GM18951 (cell line): ENCODE measurements at regions not wholly inside any gene's neighbourhood (a gene's known extent, or its start where the extent isn't known, plus 50 kb on each side); places are given as distances from the start of the nearest gene placed in this dataset.
"Not testable (repeated sequence)": the region's sequence is repeated elsewhere in the genome, so short reads cannot be mapped to it uniquely, and the experiment has no call there.

Source experiments
- POLR2A ChIP-seq: IDR thresholded peaks from 4 replicates; pipeline ENCODE4 v1.6.1; 2011; ENCODE audit warnings: mild to moderate bottlenecking; ENCODE audit not compliant: insufficient read length, insufficient read depth; ENCODE audit errors: extremely low read depth
- in situ Hi-C: fragments of 300-500 bp; cut with MboI; formaldehyde crosslinking; loops from one replicate; pipeline ENCODE4 v1.12.0; 2022; ENCODE audit warnings: low sequenced_read_pairs, mixed read lengths, inconsistent platforms; ENCODE audit not compliant: unreplicated experiment

DNA sequence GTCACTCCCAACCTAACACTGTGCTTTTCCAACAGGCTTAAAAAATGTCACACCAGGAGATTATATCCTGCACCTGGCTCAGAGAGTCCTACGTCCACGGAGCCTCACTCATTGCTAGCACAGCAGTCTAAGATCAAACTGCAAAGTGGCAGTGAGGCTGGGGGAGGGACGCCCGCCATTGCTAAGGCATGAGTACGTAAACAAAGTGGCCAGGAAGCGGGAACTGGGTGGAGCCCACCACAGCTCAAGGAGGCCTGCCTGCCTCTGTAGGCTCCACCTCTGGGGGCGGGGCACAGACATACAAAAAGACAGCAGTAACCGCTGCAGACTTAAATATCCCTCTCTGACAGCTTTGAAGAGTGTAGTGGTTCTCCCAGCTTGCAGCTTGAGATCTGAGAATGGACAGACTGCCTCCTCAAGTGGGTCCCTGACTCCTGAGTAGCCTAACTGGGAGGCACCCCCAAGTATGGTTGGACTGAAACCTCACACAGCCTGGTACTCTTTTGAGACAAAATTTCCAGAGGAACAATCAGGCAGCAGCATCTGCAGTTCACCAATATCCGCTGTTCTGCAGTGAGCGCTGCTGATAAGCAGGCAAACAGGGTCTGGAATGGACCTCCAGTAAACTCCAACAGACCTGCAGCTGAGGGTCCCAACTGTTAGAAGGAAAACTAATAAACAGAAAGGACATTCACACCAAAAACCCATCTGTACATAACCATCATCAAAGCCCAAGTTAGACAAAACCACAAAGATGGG is 2986.4 kb upstream of the OR11H1 start:
- in situ Hi-C loops: not testable (repeated sequence)

DNA sequence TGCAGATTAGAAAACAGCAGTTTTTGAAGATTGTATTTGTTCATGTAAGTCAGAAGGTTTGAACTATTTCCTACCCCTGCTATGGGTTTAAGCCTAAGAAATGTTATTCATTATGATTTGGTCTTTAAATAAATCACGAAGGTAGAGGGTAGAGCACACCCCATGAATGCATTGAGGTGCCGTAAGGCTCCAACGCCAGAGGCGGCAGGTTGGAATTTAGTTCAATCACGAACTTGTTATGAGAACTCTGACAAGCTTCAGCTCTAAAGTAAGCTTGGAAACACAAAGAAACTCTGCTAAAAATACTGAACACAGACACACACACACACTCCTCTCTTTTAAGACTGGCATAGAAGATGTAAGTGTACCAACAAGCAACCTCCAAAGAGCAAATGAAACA is 2974.6 kb upstream of the OR11H1 start:
- in situ Hi-C loops: not testable (repeated sequence)

DNA sequence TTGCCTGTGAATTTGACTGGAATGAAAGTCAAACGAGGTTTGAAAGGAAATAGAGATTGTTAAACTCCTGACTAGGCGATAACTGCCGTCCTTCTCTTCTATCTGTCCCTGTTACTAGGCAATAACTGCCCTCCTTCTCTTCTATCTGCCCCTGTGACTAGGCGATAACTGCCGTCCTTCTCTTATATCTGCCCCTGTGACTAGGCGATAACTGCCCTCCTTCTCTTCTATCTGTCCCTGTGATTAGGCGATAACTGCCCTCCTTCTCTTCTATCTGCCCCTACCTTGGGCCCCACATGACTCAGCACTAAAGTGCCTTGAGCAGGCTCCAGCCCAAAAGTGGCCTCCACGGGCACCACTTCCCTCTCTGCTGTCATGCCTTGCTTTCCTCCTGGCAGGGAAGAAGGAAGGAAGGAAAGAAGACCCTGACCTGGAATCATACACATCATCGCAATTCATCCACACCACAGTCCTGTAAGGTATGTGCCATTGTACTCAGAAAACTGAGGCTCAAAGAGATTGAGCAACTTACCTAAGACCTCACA is 2973.3 kb upstream of the OR11H1 start:
- in situ Hi-C loops: not testable (repeated sequence)

DNA sequence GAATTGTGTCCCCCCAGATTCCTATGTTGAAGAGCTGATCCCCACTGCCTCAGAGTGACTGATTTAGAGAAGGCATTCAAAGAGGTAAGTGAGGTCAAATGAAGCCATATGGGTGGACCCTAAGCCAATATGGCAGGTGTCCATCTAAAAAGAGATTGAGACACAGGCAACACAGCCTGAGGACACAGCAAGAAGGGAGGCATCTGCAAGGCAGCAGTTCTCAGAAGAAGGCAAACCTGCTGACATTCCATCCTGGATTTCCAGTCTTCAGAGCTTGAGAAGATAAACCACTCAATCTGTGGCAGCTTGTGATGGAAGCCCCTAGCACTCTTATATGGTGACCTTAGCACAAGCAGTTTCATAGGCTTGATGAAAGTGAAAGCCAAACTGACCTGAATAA is 2956.5 kb upstream of the OR11H1 start:
- in situ Hi-C loops: not testable (repeated sequence)

DNA sequence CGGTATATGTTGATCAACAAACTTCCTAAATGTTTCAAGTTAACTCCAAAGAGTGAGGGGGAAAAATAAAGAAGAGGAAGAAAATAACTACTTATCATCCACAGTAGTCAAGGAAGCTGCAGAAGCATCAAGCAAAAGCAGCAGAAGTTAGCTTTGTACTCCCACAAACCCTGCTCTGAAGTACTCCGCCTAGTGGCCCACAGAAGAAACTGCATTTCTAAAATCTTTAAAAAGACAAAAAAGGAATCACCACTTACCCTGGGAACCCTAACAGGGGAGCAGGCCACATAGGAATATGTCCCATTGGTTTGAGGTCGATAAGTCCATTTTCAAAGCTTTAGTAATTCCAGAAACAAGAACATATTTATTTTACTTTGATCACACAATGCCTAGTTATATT is 2948.3 kb upstream of the OR11H1 start:
- in situ Hi-C loops: not testable (repeated sequence)

DNA sequence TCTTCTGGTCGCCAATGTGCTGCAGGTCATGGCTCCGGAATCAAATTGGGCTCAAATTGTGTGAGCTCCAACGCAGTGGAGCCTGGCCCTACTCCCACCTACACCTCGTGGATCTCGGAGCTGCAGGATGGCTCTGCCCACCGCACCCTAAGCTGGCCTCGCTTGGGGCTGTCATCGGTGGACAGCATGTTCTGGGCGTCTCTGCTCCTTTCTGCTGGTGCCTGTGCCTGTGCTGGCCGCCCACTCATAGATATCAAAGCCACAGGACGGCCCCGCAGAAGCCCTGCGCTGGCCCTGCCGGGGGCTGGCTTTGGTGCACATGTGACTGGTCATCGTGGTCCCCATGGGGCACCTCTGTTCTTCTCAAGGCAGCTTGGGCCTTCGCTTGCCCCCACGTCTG is 2943.5 kb upstream of the OR11H1 start:
- in situ Hi-C loops: not testable (repeated sequence)

DNA sequence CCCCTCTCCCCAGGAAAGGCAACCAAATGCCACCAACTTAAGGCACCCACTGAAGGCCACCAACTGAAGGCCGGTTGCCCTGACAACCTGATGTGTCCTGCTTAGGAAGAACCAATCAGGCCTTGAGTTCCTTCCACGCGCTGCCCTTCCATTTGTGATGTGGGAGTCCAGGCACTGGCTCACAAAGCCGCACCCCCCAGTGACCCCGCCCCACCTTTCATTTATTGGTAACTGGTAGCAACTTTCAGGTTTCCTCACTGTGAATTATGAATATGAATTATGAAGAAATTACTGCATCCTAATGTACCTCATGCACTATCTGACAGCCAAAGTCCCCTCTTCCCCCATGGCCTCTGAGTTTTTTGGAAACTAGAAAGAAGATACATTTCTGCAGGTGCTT is 2943.1 kb upstream of the OR11H1 start:
- in situ Hi-C loops: not testable (repeated sequence)

DNA sequence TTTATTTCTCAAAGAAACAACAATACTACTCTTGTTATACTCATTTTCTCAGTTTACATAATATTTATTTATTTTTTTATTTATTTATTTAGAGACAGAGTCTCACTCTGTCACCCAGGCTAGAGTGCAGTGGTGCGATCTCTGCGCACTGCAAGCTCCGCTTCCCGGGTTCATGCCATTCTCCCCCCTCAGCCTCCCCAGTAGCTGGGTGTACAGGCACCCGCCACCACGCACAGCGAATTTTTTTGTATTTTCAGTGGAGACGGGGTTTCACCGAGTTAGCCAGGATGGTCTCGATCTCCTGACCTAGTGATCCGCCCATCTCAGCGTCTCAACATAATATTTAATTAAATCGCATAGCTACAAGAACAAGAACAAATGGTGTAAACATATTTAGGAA is 2932.3 kb upstream of the OR11H1 start:
- in situ Hi-C loops: not testable (repeated sequence)

DNA sequence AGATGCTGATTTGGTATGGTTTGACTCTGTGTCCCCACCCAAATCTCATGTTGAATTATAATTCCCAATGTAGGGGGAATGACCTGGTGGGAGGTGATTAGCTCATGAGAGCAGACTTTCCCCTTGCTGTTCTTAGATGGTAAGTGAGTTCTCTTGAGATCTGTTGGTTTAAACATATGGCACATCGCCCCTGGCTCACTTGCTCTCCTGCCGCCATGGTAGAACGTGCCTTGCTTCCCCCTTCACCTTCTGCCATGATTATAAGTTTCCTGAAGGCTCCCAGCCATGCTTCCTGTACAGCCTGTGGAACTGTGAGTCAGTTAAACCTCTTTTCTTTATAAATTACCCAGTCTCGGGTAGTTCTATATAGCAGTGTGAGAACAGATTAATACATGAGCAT is 2930.2 kb upstream of the OR11H1 start:
- in situ Hi-C loops: not testable (repeated sequence)

DNA sequence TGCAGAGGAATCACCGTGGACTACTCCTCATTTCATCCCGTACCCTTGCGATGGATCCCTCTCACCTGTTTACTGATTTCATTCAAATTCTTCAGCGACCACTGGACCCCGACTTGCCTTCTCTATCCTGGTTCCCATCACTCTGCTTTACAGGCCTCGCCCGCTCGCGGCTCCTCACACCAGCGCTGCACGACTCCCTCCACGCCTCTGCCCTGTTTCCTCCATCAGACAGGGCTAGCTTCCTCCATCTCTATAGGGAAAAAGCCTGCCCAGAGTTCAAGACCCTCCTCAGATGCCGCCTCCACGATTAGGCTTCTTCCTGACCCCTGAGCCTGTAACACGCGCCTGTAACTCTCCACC is 2926.5 kb upstream of the OR11H1 start:
- in situ Hi-C loops: not testable (repeated sequence)

DNA sequence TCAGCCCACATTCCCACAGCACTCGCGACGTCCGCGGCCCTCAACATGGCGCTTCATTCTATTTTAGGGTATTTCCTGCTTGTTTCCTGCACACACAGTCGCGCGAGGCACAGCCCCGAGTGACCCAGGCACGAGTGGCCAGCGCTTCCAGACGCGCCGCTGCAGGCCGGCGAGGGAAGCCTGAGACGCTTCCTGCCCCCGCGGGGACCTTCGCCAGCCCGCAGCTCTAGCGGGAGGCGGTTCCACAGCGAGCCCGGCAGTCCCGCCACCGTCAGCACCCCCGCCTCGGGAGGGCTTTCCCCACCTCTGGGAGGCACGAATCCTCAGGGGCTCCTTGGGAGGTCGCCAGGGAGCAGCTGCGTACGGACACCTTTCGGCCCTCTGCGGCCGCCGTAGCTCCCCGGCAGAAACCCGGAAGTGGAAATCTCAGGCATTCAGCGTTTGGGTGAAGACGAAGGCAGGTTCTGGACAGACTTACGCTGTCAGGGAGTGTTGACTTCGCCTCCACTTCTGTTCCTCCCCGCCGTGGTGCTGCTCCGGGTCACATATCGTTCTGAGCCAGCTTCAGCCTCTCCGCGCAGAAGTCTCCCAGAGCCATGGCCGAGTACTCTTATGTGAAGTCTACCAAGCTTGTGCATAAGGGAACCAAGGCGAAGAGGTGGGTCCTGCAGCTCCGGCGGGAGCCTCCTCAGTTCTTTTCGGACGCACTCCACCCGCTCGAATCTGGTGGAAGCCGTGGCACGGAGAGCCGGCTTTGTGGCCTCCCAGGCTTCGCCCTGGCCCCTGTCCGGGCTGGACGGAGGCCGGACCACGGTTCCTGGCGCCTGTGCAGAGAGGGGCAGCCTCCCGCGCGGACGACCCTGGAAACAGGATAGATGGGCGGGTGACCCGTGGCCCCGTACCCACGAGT is 2925.9 kb upstream of the OR11H1 start:
- in situ Hi-C loops: no loop called here
- TF ChIP-seq POLR2A: no peak

DNA sequence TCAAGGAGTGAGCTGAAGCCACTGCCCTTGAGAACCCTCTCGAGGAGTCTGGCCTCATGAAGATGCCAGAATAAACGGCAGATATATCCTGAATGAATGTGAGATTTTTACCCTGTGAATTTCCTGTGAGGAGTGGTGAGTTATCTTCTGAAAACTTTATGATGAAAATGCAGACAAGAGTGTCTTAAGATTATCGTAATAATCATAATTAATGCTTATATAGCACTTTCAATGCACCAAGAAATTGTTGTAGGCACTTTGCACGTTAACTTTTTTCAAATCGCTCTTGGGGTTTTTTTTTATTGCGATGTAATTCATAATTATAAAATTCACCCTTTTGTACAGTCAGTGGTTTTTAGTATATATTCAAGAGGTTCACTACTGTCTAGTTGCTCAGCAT is 2924.6 kb upstream of the OR11H1 start:
- in situ Hi-C loops: not testable (repeated sequence)

DNA sequence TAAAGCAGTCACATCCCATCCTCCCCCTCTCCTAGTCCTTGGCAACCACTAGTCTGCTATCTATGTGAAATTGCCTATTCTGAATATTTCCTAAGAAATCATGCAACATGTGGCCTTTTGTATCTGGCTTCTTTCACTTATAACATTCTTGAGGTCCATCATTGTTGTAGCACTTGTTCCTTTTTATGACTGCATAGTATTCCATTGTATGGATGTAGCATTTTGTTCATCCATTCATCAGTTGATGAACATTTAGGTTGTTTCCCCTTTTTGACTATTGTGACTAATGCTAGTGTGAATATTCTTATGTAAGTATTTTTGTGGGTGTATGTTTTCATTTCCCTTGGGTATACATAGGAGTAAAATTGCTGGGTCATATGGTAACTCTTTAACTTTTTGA is 2924.2 kb upstream of the OR11H1 start:
- in situ Hi-C loops: not testable (repeated sequence)

DNA sequence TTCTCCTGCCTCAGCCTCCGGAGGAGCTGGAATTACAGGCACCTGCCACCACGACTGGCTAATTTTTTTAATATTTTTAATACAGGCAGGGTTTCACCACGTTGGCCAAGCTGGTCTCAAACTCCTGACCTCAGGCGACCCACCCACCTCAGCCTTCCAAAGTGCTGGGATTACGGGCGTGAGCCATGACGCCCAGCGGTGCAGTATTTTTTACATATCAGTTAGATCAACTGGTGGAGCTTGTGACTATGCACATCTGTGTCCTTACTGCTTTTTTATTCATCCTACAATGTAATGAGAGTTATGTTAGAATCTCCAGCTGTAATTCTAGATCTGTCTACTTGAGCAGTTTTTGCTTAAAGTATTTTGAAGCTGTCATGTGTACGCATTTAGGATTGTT is 2919.5 kb upstream of the OR11H1 start:
- in situ Hi-C loops: not testable (repeated sequence)

DNA sequence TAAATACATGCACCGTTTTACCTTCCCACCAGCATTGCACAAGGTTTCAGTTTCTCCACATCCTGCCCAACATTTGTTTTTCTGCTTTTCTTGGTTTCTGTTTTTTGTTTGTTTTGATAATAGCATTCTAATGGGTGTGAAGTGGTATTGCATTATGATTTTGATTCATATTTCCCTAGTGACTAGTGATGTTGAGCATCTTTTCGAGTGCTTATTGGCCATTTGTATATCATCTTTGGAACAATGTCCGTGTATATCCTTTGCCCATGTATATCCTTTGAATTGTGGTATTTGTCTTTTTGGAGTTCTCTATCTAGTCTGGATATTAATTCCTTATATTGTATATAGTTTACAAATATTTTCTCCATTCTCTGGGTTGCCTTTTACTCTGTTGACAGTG is 2914.8 kb upstream of the OR11H1 start:
- in situ Hi-C loops: no loop called here
- no peak for TF ChIP-seq POLR2A

DNA sequence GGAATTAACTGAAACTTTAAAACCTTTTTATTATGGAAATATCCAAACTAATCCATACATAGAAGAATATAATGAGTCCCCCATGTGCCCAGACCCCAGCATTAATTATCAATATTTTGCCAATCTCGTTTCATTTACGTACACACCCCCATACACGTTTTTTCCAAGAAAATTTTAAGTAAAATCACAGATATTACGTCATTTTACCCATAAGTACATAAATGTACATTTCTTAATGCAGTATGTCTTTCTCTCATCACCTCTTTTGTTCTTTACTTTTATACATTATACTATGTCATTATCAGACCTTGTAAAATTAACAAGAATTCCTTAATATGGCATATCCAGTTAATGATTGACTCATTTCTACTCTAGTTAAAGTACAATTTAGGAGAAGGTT is 2914.1 kb upstream of the OR11H1 start:
- in situ Hi-C loops: not testable (repeated sequence)

DNA sequence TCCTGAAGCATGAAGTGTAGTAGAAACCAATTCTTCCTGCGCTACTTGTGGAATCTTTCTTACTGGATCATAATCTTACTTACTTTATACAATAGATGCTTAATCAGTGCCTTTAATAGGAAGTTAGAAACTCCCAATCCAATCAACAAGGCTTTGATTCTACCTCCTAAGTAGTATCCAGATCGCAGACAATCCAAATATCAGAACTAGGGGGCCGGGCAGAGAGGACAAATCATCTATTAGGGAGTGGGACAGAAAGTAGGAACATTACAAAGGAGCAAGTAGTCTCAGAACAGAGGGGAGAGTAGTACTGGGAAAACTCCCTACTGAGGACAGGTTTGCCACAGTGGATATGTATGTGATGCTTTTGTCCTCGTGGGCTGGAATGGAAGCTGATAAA is 2901.1 kb upstream of the OR11H1 start:
- in situ Hi-C loops: loop anchor here (25.0 kb wide), 1 partner anchor 1290 kb away; no protein-coding TSS in a partner anchor

DNA sequence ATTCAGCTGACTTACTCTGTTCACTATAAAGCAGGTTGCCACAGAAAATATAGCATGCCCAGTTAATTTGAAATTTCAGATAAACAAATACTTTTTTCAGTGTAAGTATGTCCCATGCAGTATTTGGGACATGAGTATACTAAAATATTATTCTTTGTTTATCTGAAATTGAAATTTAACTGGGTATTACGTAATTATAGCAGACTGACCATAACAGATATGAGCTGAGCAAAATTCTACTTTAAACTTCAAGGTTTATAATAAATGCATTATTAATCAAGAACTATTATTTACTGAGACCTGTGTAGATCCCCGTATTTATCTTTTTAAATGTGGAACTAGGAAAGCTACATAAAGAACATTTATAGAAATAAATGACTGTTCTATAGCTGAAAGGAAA is 2898.2 kb upstream of the OR11H1 start:
- in situ Hi-C loops: loop anchor here (25.0 kb wide), 1 partner anchor 1293 kb away; no protein-coding TSS in a partner anchor

DNA sequence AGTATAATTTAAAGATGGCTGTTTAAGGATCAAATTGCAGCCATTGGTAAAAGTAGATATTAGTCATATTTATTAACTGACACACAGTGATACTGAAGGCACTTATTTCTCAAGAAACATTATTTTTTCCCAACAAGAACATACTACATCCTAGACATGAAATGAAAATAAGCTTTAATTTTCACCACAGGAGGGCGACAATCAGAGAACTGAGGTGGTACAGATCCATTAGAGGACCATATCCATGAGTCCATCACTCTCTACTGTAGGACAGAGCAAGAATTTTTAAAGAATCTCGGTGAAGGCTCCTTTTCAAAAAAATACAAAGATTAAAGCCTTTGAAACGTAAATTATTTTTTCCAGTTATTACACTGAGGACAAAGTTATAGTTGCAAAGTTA is 2897.0 kb upstream of the OR11H1 start:
- in situ Hi-C loops: loop anchor here (25.0 kb wide), 1 partner anchor 1294 kb away; no protein-coding TSS in a partner anchor

DNA sequence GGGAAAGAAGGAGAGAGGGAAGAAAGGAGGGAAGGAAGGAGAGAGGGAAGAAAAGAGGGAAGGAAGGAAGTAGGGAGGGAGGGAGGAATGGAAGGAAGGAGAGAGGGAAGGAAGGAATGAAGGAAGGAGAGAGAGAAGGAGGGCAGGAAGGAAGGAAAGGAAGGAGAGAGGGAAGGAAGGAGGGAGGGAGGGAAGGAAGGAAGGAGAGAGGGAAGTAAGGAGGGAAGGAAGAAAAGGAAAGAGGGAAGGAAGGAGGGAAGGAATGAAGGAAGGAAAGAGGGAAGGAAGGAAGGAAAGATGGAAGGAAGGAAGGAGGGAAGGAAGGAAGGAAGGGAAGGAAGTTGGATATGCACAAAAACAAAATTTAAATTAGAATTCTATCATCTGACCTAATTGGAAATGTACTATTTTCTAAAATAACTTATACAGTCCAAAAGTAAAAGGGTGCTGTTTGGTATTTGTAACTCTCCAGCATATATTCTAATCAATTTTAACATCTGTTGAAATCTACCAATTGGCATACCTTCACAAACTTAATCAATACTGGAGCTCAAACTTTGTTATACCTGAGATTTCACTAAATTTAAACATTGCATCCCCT is 2890.3 kb upstream of the OR11H1 start:
- in situ Hi-C loops: loop anchor here (25.0 kb wide), 1 partner anchor 1300 kb away; no protein-coding TSS in a partner anchor
